ENCODE measurements at regions not wholly inside any gene's neighbourhood (a gene's known extent, or its start where the extent isn't known, plus 50 kb on each side); places are given as distances from the start of the nearest gene placed in this dataset.
A peak's percentile ranks its signal among the peaks of the same experiment; 100 is the strongest.

GRCh38 chr7:86949052-86949778 is 110.2 kb downstream of the ELAPOR2 start:
- H3K36me3 ChIP-seq (ENCODE audit: insufficient read depth) = no peaks in the 10 kb centered on the region
- H3K4me1 ChIP-seq (ENCODE audit: insufficient read depth) = no peaks in the 10 kb centered on the region
- WGBS = 70% methylated on average over 7 of the region's 7 CpGs
- H3K4me3 ChIP-seq (ENCODE audit: low read depth, low read length) = no peak overlapping the region
- H3K27ac ChIP-seq (ENCODE audit: low read depth) = no peak overlapping the region
- no peak for DNase-seq (ENCODE audit: extremely low spot score)

- H3K4me3 ChIP-seq (ENCODE audit: low read depth, low read length) = no peak overlapping the region
- 30% methylated on average over 1 of the region's 1 CpG for WGBS
- no peak overlapping the region for H3K27ac ChIP-seq (ENCODE audit: low read depth)
- no peak for DNase-seq (ENCODE audit: extremely low spot score)
- H3K36me3 ChIP-seq (ENCODE audit: insufficient read depth) = no peaks in the 10 kb centered on the region
- no peaks in the 10 kb centered on the region for H3K4me1 ChIP-seq (ENCODE audit: insufficient read depth)
These were observed 111.5 kb downstream of the ELAPOR2 start for GRCh38 chr7:86947929-86948328.

GRCh38 chr7:86943447-86943846 is 116.0 kb downstream of the ELAPOR2 start:
- no peaks in the 10 kb centered on the region for H3K36me3 ChIP-seq (ENCODE audit: insufficient read depth)
- 56% methylated on average over 1 of the region's 1 CpG for WGBS

GRCh38 chr7:86942995-86943394 is 116.5 kb downstream of the ELAPOR2 start:
- Histone ChIP-seq H3K4me1 (ENCODE audit: insufficient read depth) (no peaks in the 10 kb centered on the region), H3K4me3 (ENCODE audit: low read depth, low read length) (no peak overlapping the region), H3K27ac (ENCODE audit: low read depth) (no peak overlapping the region), H3K36me3 (ENCODE audit: insufficient read depth) (no peaks in the 10 kb centered on the region)
- DNase-seq (ENCODE audit: extremely low spot score) = no peak
- WGBS = 39% methylated on average over 2 of the region's 2 CpGs

More at GRCh38 chr7:86943447-86943846, 116.0 kb downstream of the ELAPOR2 start:
- DNase-seq (ENCODE audit: extremely low spot score) = no peak
- Histone ChIP-seq H3K27ac (ENCODE audit: low read depth) (no peak overlapping the region), H3K4me1 (ENCODE audit: insufficient read depth) (no peaks in the 10 kb centered on the region), H3K4me3 (ENCODE audit: low read depth, low read length) (no peak overlapping the region)

GRCh38 chr7:86942081-86942480 is 117.4 kb downstream of the ELAPOR2 start:
- no peaks in the 10 kb centered on the region for H3K36me3 ChIP-seq (ENCODE audit: insufficient read depth)
- 66% methylated on average over 2 of the region's 2 CpGs for WGBS
- no peak overlapping the region for H3K27ac ChIP-seq (ENCODE audit: low read depth)
- H3K4me1 ChIP-seq (ENCODE audit: insufficient read depth) = no peaks in the 10 kb centered on the region
- H3K4me3 ChIP-seq (ENCODE audit: low read depth, low read length) = no peak overlapping the region
- DNase-seq (ENCODE audit: extremely low spot score) = no peak

GRCh38 chr7:86939197-86939814 is 120.1 kb downstream of the ELAPOR2 start:
- peak; percentile 23 for DNase-seq (ENCODE audit: extremely low spot score)

GRCh38 chr7:86937363-86937878 is 122.0 kb downstream of the ELAPOR2 start:
- no peak overlapping the region for H3K27ac ChIP-seq (ENCODE audit: low read depth)
- no peak for DNase-seq (ENCODE audit: extremely low spot score)
- no peaks in the 10 kb centered on the region for H3K4me1 ChIP-seq (ENCODE audit: insufficient read depth)
- WGBS = 76% methylated on average over 2 of the region's 2 CpGs
- no peak overlapping the region for H3K4me3 ChIP-seq (ENCODE audit: low read depth, low read length)
- H3K36me3 ChIP-seq (ENCODE audit: insufficient read depth) = no peaks in the 10 kb centered on the region

More at GRCh38 chr7:86939197-86939814, 120.1 kb downstream of the ELAPOR2 start:
- Histone ChIP-seq H3K36me3 (ENCODE audit: insufficient read depth) (no peaks in the 10 kb centered on the region), H3K4me3 (ENCODE audit: low read depth, low read length) (no peak overlapping the region), H3K27ac (ENCODE audit: low read depth) (no peak overlapping the region), H3K4me1 (ENCODE audit: insufficient read depth) (no peaks in the 10 kb centered on the region)
- 14% methylated on average over 3 of the region's 3 CpGs for WGBS

- no peak overlapping the region for H3K27ac ChIP-seq (ENCODE audit: low read depth)
- no peak for DNase-seq (ENCODE audit: extremely low spot score)
- no peak overlapping the region for H3K4me3 ChIP-seq (ENCODE audit: low read depth, low read length)
- 69% methylated on average over 4 of the region's 4 CpGs for WGBS
- no peaks in the 10 kb centered on the region for H3K36me3 ChIP-seq (ENCODE audit: insufficient read depth)
- H3K4me1 ChIP-seq (ENCODE audit: insufficient read depth) = no peaks in the 10 kb centered on the region
These were observed 126.1 kb downstream of the ELAPOR2 start for GRCh38 chr7:86933295-86933845.

GRCh38 chr7:86932038-86932512 is 127.4 kb downstream of the ELAPOR2 start:
- H3K27ac ChIP-seq (ENCODE audit: low read depth) = no peak overlapping the region
- WGBS = 58% methylated on average over 3 of the region's 3 CpGs

GRCh38 chr7:86931439-86931838 is 128.0 kb downstream of the ELAPOR2 start:
- Histone ChIP-seq H3K36me3 (ENCODE audit: insufficient read depth) (no peaks in the 10 kb centered on the region), H3K4me1 (ENCODE audit: insufficient read depth) (no peaks in the 10 kb centered on the region), H3K27ac (ENCODE audit: low read depth) (no peak overlapping the region), H3K4me3 (ENCODE audit: low read depth, low read length) (no peak overlapping the region)
- WGBS = 81% methylated on average over 2 of the region's 2 CpGs
- DNase-seq (ENCODE audit: extremely low spot score) = no peak

More at GRCh38 chr7:86932038-86932512, 127.4 kb downstream of the ELAPOR2 start:
- Histone ChIP-seq H3K36me3 (ENCODE audit: insufficient read depth) (no peaks in the 10 kb centered on the region), H3K4me3 (ENCODE audit: low read depth, low read length) (no peak overlapping the region), H3K4me1 (ENCODE audit: insufficient read depth) (no peaks in the 10 kb centered on the region)
- DNase-seq (ENCODE audit: extremely low spot score) = no peak

- Histone ChIP-seq H3K4me1 (ENCODE audit: insufficient read depth) (no peaks in the 10 kb centered on the region), H3K4me3 (ENCODE audit: low read depth, low read length) (no peak overlapping the region), H3K27ac (ENCODE audit: low read depth) (no peak overlapping the region), H3K36me3 (ENCODE audit: insufficient read depth) (no peaks in the 10 kb centered on the region)
- DNase-seq (ENCODE audit: extremely low spot score) = no peak
- WGBS = 77% methylated on average over 5 of the region's 5 CpGs
These were observed 128.7 kb downstream of the ELAPOR2 start for GRCh38 chr7:86930554-86931307.

- 64% methylated on average over 4 of the region's 4 CpGs for WGBS
- H3K4me1 ChIP-seq (ENCODE audit: insufficient read depth) = no peaks in the 10 kb centered on the region
- H3K4me3 ChIP-seq (ENCODE audit: low read depth, low read length) = no peak overlapping the region
- no peak for DNase-seq (ENCODE audit: extremely low spot score)
- H3K36me3 ChIP-seq (ENCODE audit: insufficient read depth) = no peaks in the 10 kb centered on the region
- H3K27ac ChIP-seq (ENCODE audit: low read depth) = no peak overlapping the region
These were observed 130.0 kb downstream of the ELAPOR2 start for GRCh38 chr7:86929293-86930109.

- no peak overlapping the region for H3K4me3 ChIP-seq (ENCODE audit: low read depth, low read length)
- H3K27ac ChIP-seq (ENCODE audit: low read depth) = no peak overlapping the region
- no peaks in the 10 kb centered on the region for H3K4me1 ChIP-seq (ENCODE audit: insufficient read depth)
- no peak for DNase-seq (ENCODE audit: extremely low spot score)
- WGBS = 91% methylated on average over 3 of the region's 3 CpGs
- H3K36me3 ChIP-seq (ENCODE audit: insufficient read depth) = no peaks in the 10 kb centered on the region
These were observed 131.1 kb downstream of the ELAPOR2 start for GRCh38 chr7:86928308-86928707.
